ENCODE measurements at regions not wholly inside any gene's neighbourhood (a gene's known extent, or its start where the extent isn't known, plus 50 kb on each side); places are given as distances from the start of the nearest gene placed in this dataset.

DNA sequence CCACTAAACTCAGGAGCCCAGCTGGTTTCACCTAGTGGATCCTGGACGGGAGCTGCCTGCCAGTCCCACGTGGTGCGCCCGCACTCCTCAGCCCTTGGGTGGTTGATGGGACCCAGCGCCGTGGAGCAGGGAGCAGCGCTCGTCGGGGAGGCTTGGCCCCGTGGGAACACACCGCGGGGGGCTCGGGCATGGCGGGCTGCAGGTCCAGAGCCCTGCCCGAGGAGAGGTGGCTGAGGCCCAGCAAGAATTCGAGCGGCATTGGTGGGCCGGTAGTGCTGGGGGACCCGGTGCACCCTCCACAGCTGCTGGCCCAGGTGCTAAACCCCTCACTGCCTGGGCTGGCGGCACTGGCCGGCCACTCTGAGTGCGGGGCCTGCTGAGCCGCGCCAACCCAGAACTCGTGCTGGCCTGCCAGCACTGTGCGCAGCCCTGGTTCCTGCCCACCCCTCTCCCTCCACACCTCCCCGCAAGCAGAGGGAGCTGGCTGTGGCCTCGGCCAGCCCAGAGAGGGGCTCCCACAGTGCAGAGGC lies 137.3 kb downstream of the TRIB2 start:
- H3K36me3 ChIP-seq, result no peaks in the 10 kb centered on the region
- TF ChIP-seq, protein P1, sequence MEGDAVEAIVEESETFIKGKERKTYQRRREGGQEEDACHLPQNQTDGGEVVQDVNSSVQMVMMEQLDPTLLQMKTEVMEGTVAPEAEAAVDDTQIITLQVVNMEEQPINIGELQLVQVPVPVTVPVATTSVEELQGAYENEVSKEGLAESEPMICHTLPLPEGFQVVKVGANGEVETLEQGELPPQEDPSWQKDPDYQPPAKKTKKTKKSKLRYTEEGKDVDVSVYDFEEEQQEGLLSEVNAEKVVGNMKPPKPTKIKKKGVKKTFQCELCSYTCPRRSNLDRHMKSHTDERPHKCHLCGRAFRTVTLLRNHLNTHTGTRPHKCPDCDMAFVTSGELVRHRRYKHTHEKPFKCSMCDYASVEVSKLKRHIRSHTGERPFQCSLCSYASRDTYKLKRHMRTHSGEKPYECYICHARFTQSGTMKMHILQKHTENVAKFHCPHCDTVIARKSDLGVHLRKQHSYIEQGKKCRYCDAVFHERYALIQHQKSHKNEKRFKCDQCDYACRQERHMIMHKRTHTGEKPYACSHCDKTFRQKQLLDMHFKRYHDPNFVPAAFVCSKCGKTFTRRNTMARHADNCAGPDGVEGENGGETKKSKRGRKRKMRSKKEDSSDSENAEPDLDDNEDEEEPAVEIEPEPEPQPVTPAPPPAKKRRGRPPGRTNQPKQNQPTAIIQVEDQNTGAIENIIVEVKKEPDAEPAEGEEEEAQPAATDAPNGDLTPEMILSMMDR (IDR thresholded peaks at IDR 0.05), result no peak
- DNase-seq (no peak), ATAC-seq (no peak)
- H3K4me1 ChIP-seq, result peaks cover 6% of the 10 kb centered on the region
- no peak overlapping the region for H3K27ac ChIP-seq
- no peaks in the 10 kb centered on the region for H3K9me3 ChIP-seq
- intact Hi-C loops (cut with DNase I), result no loop called here
- H3K4me3 ChIP-seq, result no peak overlapping the region
- no peaks in the 10 kb centered on the region for H3K27me3 ChIP-seq (ENCODE audit: low read depth)

DNA sequence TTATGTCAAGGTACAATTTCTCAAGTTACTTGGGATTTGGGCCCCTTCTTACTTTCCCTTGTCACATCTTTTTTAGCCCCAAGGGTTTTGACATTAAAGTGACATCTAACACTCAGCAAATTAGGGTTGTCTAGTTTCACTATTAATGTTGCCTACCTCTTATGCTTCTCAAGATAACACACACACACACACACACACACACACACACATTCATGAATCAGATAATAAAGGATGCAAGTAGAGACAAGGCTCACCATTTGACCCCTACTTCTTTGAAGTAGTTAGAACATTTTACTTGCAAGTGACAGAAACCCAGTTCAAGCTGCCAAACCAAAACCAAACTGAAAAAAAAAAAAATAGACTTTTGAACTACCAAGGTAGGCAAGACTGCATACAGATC lies 138.8 kb downstream of the TRIB2 start:
- Histone ChIP-seq H3K36me3 (no peaks in the 10 kb centered on the region), H3K4me1 (peaks cover 8% of the 10 kb centered on the region), H3K27me3 (ENCODE audit: low read depth) (no peaks in the 10 kb centered on the region), H3K4me3 (no peak overlapping the region), H3K27ac (no peak overlapping the region), H3K9me3 (no peaks in the 10 kb centered on the region)
- DNase-seq, result no peak
- ATAC-seq, result no peak
- intact Hi-C loops (cut with DNase I), result no loop called here
- TF ChIP-seq, protein P1 (IDR thresholded peaks at IDR 0.05), result no peak

DNA sequence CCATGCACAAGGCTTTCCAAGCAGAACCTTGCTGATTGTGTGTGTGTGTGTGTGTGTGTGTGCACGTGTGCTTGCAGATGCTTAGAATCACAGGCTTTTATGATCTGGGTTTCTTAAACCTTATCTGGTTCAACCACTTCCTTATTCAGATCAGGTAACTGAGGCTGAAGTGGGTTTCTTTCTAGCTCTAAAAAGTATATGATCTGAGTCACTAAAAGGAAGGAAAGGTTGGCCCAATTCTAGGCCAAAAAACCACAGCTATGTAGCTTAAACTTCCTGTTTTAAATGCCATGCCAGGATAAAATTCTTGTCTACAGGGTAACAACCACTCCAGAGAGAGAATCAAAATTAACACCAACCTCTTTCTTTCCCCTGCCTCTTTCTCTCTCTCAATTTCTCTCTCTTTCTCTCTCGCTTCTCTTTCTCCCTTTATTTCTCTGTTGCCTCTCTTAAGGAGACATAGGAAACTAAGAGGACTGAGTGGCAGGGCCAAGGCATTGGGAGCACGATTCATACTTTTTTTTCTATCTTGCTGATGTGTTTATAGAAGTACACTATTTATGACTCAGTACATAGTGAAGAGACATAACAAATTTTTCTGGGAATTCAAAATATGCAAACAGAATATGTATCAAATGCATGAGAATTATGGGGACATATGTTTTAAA lies 140.3 kb downstream of the TRIB2 start:
- Histone ChIP-seq H3K27me3 (ENCODE audit: low read depth) (no peaks in the 10 kb centered on the region), H3K4me3 (no peak overlapping the region), H3K4me1 (peaks cover 19% of the 10 kb centered on the region), H3K27ac (no peak overlapping the region), H3K9me3 (no peaks in the 10 kb centered on the region), H3K36me3 (no peaks in the 10 kb centered on the region)
- DNase-seq (no peak), ATAC-seq (peak; percentile 42 to 50)
- intact Hi-C loops (cut with DNase I), result no loop called here
- TF ChIP-seq, protein P1 (IDR thresholded peaks at IDR 0.05), result no peak

DNA sequence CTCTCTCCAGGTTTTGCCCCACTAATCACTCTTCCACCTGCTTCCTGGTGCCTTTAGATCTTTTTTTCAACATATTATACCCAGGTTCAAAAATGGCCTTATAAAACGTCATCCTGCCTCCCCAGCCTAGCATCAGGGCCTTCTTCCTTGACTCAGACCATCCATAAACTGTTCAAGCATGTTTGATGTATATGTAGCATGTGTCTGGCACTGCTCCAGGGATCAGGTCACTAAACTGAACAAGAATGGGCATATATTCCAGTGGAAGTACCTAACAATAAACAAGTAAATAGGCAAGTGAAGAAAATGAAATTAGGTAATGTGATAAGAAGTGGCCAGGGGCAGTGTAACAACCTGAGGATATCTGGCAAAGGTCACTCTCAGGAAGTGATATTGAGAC lies 141.2 kb downstream of the TRIB2 start:
- Histone ChIP-seq H3K27me3 (ENCODE audit: low read depth) (no peaks in the 10 kb centered on the region), H3K36me3 (no peaks in the 10 kb centered on the region), H3K4me3 (no peak overlapping the region), H3K9me3 (no peaks in the 10 kb centered on the region), H3K27ac (no peak overlapping the region), H3K4me1 (peaks cover 19% of the 10 kb centered on the region)
- no peak for DNase-seq
- ATAC-seq, result no peak
- intact Hi-C loops (cut with DNase I), result no loop called here
- TF ChIP-seq, protein P1 (IDR thresholded peaks at IDR 0.05), result no peak

DNA sequence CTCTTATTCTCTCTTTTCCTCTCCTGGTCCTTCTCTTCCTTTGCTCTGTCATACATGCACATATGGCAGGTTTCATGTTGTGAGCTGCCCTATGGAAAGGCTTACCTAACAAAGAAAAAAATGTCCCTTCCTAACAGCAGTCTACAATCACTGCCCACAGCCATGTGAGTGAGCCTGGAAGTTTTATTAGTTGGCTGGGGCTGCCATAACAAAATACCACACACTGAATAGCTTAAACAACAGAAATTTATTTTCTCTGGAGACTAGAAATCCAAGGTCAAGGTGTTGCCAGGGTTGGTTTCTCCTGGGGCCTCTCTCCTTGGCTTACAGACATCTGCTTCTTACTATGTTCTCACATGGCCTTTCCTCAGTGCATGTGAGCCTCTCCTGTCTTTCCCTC lies 142.1 kb downstream of the TRIB2 start:
- DNase-seq, result no peak
- Histone ChIP-seq H3K9me3 (peaks cover under 1% of the 10 kb centered on the region), H3K36me3 (no peaks in the 10 kb centered on the region), H3K27ac (no peak overlapping the region), H3K4me3 (no peak overlapping the region), H3K4me1 (peaks cover 19% of the 10 kb centered on the region), H3K27me3 (ENCODE audit: low read depth) (no peaks in the 10 kb centered on the region)
- ATAC-seq, result no peak
- TF ChIP-seq, protein P1 (IDR thresholded peaks at IDR 0.05), result no peak
- intact Hi-C loops (cut with DNase I), result no loop called here

Data from lower lobe of right lung (tissue), 2 donors.